Memory B cell (primary cell): ENCODE measurements at regions not wholly inside any gene's neighbourhood (a gene's known extent, or its start where the extent isn't known, plus 50 kb on each side); places are given as distances from the start of the nearest gene placed in this dataset.
"Not testable (repeated sequence)": the region's sequence is repeated elsewhere in the genome, so short reads cannot be mapped to it uniquely, and the experiment has no call there.

Source experiments
- ATAC-seq: fragments of 150-1000 bp; cut with Tn5 transposase; 2 replicates; pipeline ENCODE4 v1.10.0; 2021; ENCODE audit warnings: low read depth, mild to moderate bottlenecking, moderate library complexity
- DNase-seq, 2 donors: peaks; one replicate each; pipeline ENCODE4 v3.0.0; 2022; ENCODE audit warnings: low spot score in 2 of 2
- H3K27ac Mint-ChIP-seq: one replicate; pipeline ENCODE4 v1.8.0; 2022; ENCODE audit warnings: mild to moderate bottlenecking, moderate library complexity, mixed read lengths
- H3K27me3 Mint-ChIP-seq: one replicate; pipeline ENCODE4 v1.8.0; 2022; ENCODE audit warnings: mixed read lengths
- H3K36me3 Mint-ChIP-seq: one replicate; pipeline ENCODE4 v1.8.0; 2022; ENCODE audit warnings: mild to moderate bottlenecking, mixed read lengths
- H3K4me1 Mint-ChIP-seq: one replicate; pipeline ENCODE4 v1.8.0; 2022; ENCODE audit warnings: mixed read lengths
- H3K4me3 Mint-ChIP-seq: one replicate; pipeline ENCODE4 v1.8.0; 2022; ENCODE audit warnings: mild to moderate bottlenecking, moderate library complexity, mixed read lengths
- H3K9me3 Mint-ChIP-seq: one replicate; pipeline ENCODE4 v1.8.0; 2022; ENCODE audit warnings: mixed read lengths

DNA sequence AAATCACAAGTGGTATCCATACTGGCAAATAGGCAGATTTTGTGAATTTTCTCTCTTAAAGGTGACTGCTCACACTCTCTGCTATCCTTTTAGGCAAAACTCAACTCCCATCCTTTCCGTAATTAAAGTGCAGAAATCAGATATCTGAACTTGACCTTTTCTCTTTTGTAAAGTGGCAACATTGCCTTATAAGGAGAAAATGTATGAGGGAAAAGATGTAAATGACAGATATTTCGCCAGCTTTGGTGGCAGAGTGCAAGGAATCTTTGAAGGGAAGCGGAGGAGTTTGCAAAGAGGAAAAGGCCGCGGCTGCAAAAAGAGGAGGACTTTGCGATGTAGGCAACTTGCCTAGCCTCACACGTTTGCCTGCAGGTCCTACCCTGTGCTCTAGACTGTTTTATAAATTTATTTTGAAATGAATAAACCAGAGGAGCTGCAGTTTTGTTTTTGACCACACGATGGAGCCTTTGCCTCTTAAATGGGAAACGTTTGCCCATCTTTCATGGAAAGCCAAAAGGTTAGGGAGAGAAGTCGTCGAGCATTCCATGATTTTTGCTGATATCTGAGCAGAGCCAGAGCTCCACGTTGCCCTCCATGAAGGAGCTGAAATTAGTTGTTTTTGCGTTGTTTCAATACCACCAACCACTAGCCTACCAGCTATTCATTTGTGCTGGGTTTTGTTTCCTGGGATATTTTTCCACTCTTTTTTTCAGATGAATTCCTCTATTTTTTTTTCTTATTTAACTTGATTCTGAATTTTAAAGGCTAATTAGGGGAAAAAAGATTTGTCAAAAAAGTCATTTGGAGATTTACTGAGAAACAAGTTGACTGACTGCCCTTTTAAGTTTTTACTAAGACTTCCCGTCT, 242.3 kb downstream of the LMX1A start:
- ATAC-seq (no peak), DNase-seq (peak in 1 of 2 donors; percentile 15)
- H3K27ac Mint-ChIP-seq: no peak overlapping the region
- H3K4me1 Mint-ChIP-seq: no peaks in the 10 kb centered on the region
- H3K27me3 Mint-ChIP-seq: peaks cover 25% of the 10 kb centered on the region
- H3K4me3 Mint-ChIP-seq: no peak overlapping the region
- no peaks in the 10 kb centered on the region for H3K9me3 Mint-ChIP-seq
- no peaks in the 10 kb centered on the region for H3K36me3 Mint-ChIP-seq

DNA sequence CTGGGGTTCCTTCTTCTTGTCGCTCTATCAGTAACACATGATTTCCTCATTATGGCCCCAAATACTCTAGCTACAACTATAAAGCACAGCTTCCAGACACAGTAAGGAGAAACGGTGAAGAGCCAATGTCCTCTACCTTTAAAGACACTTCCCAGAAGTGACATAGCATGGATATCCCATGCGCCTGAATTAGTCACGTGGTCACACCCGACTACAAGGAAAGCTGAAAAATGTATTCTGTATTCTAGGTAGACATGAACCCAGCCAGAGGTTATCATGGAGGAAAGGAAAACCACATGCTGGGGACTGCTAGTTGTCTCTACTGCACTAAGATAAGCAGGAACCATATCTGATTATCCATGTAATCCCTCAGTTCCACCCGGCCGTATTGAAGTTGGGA, 244.3 kb downstream of the LMX1A start:
- H3K4me3 Mint-ChIP-seq: no peak overlapping the region

DNA sequence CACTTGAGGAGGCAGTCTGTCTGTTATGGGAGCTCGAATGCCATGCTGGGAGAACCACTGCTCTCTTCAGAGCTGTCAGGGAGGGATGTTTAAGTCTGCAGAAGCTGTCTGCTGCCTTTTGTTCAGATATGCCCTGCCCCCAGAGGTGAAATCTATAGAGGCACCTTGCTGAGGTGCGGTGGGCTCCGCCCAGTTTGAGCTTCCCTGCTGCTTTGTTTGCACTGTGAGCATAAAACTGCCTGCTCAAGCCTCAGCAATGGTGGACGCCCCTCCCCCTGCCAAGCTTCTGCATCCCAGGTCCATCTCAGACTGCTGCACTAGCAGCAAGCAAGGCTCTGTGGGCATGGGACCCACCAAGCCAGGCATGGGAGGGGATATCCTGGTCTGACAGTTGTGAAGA, 247.5 kb downstream of the LMX1A start:
- peaks cover 8% of the 10 kb centered on the region for H3K9me3 Mint-ChIP-seq
- H3K27ac Mint-ChIP-seq: no peak overlapping the region
- H3K4me1 Mint-ChIP-seq: no peaks in the 10 kb centered on the region
- DNase-seq: no peak
- no peak overlapping the region for H3K4me3 Mint-ChIP-seq
- no peaks in the 10 kb centered on the region for H3K36me3 Mint-ChIP-seq
- no peak for ATAC-seq
- H3K27me3 Mint-ChIP-seq: peaks cover 6% of the 10 kb centered on the region

More for the DNA sequence above, 244.3 kb downstream of the LMX1A start:
- DNase-seq (no peak), ATAC-seq (no peak)
- H3K4me1 Mint-ChIP-seq: no peaks in the 10 kb centered on the region
- H3K36me3 Mint-ChIP-seq: no peaks in the 10 kb centered on the region
- H3K27ac Mint-ChIP-seq: no peak overlapping the region
- H3K27me3 Mint-ChIP-seq: peaks cover 20% of the 10 kb centered on the region
- no peaks in the 10 kb centered on the region for H3K9me3 Mint-ChIP-seq

DNA sequence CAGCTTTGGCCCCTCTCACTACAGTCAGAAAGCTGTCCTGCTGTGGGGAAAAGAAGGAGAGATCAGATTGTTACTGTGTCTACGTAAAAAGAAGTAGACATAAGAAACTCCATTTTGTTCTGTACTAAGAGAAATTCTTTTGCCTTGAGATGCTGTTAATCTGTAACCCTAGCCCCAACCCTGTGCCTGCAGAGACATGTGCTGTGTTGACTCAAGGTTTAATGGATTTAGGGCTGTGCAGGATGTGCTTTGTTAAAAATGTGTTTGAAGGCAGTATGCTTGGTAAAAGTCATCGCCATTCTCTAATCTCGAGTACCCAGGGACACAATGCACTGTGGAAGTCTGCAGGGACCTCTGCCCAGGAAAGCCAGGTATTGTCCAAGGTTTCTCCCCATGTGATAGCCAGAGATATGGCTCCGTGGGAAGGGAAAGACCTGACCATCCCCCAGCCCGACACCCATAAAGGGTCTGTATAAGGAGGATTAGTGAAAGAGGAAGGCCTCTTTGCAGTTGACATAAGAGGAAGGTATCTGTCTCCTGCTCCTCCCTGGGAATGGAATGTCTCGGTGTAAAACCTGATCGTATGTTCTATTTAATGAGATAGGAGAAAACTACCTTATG, 263.9 kb downstream of the LMX1A start:
- not testable (repeated sequence) for ATAC-seq, H3K4me1 Mint-ChIP-seq, DNase-seq, H3K4me3 Mint-ChIP-seq, H3K36me3 Mint-ChIP-seq, H3K27ac Mint-ChIP-seq, H3K27me3 Mint-ChIP-seq
- peaks cover 16% of the 10 kb centered on the region for H3K9me3 Mint-ChIP-seq

DNA sequence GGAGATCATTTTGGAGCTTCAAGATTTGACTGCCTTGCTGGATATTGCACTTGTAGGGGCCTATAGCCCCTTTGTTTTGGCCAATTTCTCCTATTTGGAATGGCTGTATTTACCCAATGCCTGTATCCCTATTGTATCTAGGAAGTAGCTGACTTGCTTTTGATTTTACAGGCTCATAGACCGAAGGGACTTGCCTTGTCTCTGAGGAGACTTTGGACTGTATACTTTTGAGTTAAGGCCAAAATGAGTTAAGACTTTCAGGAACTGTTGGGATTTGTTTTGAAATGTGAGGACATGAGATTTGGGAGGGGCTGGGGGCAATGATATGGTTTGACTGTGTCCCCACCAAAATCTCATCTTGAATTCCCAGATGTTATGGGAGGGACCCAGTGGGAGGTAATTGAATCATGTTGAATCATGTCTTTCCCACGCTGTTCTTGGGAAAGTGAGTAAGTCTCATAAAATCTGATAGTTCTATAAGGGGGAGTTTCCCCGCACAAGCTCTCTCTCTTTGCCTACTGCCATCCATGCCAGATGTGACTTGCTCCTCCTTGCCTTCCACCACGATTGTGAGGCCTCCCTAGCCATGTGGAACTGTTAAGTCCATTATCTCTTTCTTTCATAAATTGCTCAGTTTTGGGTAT, 276.1 kb downstream of the LMX1A start:
- H3K27ac Mint-ChIP-seq: no peak overlapping the region
- no peaks in the 10 kb centered on the region for H3K4me1 Mint-ChIP-seq
- H3K9me3 Mint-ChIP-seq: peaks cover 2% of the 10 kb centered on the region
- H3K27me3 Mint-ChIP-seq: peaks cover 10% of the 10 kb centered on the region
- H3K4me3 Mint-ChIP-seq: no peak overlapping the region
- ATAC-seq (no peak), DNase-seq (no peak)
- no peaks in the 10 kb centered on the region for H3K36me3 Mint-ChIP-seq

DNA sequence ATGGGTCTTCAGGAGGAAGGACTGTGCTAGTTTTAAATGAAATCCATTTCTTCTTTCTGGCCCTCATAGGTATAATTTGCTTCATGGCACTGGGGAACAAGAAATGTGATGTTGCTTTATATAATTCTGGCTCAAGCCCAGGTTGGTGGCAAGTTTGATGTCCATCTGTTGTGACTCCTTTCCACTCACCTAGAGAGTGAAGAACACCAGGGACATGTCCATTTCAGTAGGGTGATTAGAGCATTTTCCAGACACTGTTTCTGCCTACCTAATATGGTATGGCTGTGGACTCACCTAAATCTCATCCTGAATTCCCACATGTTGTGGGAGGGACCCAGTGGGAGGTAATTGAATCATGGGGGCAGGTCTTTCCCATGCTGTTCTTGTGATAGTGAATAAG, 278.1 kb downstream of the LMX1A start:
- peaks cover 2% of the 10 kb centered on the region for H3K9me3 Mint-ChIP-seq
- no peak for DNase-seq
- H3K4me3 Mint-ChIP-seq: no peak overlapping the region
- no peak overlapping the region for H3K27ac Mint-ChIP-seq
- H3K36me3 Mint-ChIP-seq: no peaks in the 10 kb centered on the region
- H3K27me3 Mint-ChIP-seq: peaks cover 10% of the 10 kb centered on the region
- ATAC-seq: no peak
- no peaks in the 10 kb centered on the region for H3K4me1 Mint-ChIP-seq

DNA sequence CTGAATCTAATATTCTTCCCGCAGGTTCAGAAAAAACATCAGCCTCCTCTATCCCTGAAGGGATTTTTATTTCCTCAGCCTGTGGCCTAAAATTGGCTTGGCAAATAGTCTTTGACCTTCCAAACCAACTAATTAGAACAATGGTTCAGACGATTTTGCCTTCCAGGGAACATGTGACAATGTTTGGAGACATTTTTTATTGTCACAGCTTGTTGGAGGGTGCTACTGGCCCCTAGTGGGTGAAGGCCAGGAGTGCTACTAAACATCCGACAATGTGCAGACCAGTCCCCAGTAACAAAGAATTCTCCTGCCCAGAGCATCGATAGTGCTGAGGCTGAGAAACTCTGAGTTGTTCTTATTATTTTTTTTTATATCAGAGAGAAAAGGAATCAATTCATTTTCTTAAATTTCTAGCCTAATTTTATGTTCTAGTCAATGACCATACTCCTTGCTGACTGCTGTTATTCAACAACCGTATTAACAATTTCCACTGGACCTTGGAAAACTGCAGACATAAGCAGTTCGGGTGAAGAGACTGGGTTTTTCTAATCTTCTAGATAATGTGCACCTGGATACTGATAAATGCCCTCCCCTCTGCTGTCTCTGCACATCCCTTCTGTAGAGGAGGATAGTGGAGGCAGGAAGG, 280.7 kb downstream of the LMX1A start:
- ATAC-seq (no peak), DNase-seq (no peak)
- H3K27ac Mint-ChIP-seq: no peak overlapping the region
- H3K4me1 Mint-ChIP-seq: no peaks in the 10 kb centered on the region
- H3K36me3 Mint-ChIP-seq: no peaks in the 10 kb centered on the region
- no peak overlapping the region for H3K4me3 Mint-ChIP-seq
- H3K27me3 Mint-ChIP-seq: peaks cover 8% of the 10 kb centered on the region
- no peaks in the 10 kb centered on the region for H3K9me3 Mint-ChIP-seq

DNA sequence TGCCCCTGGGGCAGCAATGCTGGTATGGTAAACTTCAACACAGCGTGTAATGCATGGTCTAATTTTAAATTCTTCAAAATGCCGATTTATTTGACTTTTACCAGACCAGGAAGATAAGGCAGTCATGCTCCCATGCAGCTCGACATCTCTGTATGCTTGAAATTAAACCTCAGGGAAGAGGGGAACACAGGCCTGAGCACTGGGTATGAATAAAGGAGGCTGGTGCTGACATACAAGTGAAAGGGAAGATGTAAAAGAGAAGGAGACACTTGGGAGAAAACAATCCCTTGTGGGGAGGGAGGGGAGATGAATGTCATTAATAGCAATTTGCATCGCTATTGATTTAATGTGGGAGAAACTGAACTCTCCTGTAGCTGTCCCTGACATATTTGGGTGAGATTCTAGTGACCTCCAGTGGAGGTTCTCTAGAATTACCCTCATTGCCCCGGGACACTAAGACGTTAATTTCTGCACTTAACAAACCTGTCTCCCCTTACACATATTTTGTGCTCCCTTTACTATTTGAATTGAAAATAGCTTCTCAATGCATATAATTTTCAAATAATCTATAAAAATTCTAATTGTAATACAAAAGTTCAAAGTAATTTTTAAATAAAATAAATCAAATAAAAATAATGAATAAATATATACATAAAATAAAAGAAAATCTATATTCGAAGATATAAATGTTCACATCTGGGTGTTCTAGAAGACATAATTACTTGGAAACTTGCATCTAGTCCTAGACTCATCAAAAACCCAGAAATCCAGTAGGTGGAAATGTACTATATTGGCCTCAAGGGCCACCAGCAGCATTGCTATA, 283.1 kb downstream of the LMX1A start:
- no peak for ATAC-seq
- no peaks in the 10 kb centered on the region for H3K36me3 Mint-ChIP-seq

DNA sequence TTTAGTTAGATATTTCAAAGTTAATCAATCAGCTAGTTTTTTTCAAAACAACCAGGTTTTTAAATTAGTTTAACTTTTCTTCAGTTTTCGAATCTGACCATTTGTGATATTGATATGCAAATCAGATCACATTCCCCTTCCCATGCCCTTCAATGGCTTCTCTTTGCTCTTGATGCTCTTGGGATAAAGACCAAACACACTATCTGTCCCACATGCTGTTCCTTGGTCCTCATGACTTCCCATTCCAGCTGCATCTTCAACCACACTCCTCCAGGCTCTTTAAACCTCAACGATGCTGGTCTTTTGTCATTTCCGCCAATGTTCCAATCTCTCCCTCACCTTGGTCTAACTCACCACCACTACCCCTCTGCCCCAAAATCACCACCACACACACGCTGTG, 285.8 kb downstream of the LMX1A start:
- Mint-ChIP-seq H3K27ac (no peak overlapping the region), H3K4me1 (no peaks in the 10 kb centered on the region), H3K27me3 (peaks cover 3% of the 10 kb centered on the region), H3K4me3 (no peak overlapping the region), H3K36me3 (no peaks in the 10 kb centered on the region), H3K9me3 (no peaks in the 10 kb centered on the region)
- ATAC-seq (no peak), DNase-seq (no peak)

More for the DNA sequence above, 283.1 kb downstream of the LMX1A start:
- Mint-ChIP-seq H3K9me3 (no peaks in the 10 kb centered on the region), H3K27ac (no peak overlapping the region), H3K27me3 (peaks cover 5% of the 10 kb centered on the region), H3K4me3 (no peak overlapping the region), H3K4me1 (no peaks in the 10 kb centered on the region)
- no peak for DNase-seq

DNA sequence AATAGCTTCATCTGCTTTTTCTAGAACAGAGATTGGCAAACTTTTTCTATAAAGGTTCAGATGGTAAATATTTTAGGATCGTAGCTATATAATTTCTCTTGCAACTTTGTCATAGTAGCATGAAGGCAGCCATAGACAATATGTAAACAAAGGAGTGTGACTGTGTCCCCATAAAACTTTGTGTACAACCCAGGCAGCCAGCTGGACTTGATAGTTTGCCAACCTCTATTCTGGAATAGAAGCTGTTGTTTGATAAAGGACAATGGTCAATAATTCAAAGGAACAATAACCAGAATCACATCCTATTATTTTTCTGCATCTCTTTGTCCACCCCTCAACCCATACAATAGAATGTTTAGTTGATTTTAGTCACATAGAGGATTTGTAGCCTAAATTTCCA, 286.7 kb downstream of the LMX1A start:
- no peak for ATAC-seq
- no peak overlapping the region for H3K4me3 Mint-ChIP-seq
- H3K4me1 Mint-ChIP-seq: no peaks in the 10 kb centered on the region

DNA sequence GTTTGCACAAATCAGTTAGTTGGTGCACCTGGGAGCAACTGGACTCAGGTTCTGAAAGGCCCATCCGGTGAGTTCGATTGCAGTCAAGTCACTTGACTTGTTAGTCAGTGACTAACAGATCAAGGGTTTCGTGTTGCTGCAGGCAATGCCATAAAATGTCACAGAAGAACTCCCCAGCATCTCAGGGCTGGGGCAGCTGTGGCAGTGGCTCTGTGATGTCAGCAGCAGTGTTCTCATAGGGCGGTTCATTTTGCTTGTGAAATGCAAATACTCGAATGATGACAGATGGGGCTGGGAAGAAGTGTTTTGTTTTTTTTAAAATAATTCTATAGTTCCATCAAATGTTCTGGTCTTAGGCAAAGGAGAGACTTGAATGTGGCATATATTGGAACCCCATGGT, 287.8 kb downstream of the LMX1A start:
- ATAC-seq (no peak), DNase-seq (no peak)
- H3K9me3 Mint-ChIP-seq: no peaks in the 10 kb centered on the region
- no peaks in the 10 kb centered on the region for H3K36me3 Mint-ChIP-seq
- H3K27me3 Mint-ChIP-seq: peaks cover 5% of the 10 kb centered on the region
- no peak overlapping the region for H3K4me3 Mint-ChIP-seq
- H3K27ac Mint-ChIP-seq: no peak overlapping the region
- H3K4me1 Mint-ChIP-seq: no peaks in the 10 kb centered on the region

More for the DNA sequence above, 286.7 kb downstream of the LMX1A start:
- H3K27me3 Mint-ChIP-seq: peaks cover 5% of the 10 kb centered on the region
- H3K9me3 Mint-ChIP-seq: no peaks in the 10 kb centered on the region
- H3K27ac Mint-ChIP-seq: no peak overlapping the region
- DNase-seq: no peak
- H3K36me3 Mint-ChIP-seq: no peaks in the 10 kb centered on the region

DNA sequence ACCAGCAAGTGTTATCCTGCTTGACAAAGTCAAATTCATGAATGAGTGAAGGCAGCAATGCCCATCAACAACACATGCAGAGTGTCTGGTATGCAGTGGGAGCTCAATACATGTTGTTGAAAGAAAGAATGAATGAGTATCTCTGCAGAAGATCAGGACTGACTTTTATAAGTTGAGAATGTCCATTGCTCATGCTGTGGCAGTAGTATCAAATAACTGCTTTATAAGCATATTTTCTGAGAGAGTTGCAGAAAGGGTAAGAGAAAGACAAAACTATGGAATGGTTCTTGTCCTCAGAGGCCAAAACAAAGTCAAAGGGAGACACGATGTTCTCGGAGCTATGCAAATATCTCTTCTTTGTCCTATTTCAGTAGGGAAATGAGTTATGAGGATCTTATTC, 288.7 kb downstream of the LMX1A start:
- Mint-ChIP-seq H3K4me1 (no peaks in the 10 kb centered on the region), H3K27ac (no peak overlapping the region), H3K9me3 (no peaks in the 10 kb centered on the region), H3K4me3 (no peak overlapping the region), H3K27me3 (peaks cover 5% of the 10 kb centered on the region), H3K36me3 (no peaks in the 10 kb centered on the region)
- DNase-seq (no peak), ATAC-seq (no peak)

DNA sequence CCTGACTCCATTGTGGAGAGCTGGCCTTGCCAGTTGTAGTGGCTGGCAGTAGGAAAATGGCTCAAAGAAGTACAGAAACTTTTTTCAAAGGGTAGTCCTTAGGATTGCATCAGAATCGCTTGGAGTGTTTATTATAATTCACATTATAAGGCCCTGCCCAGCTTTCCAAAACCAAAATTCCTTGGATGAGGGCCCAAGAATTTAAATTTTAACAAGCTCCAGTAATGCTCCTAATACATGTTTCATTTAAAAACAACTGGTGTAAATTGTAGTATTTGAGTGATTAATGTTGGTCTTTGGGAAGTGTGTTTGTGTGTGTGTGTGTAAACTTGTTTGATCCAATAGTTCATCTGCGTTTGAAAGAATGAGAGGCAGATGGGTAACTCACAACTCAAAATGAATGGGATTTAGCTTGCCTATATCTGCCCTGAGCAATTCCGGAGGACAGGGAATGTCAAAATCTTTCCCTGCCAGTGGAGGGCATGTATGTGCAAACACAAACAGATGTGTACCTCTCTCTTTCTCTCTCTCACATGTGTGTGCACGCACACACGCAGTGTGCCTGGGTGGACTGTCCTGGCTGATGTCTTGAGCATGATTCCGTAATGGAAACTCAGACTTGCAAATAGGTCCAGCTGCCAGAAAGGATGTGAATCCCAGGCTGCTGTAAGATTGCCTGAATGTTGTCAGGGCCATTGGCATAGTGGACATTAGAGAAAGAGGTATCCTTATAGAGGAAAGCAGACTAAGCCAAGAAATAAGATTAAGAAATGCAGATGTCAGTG, 293.1 kb downstream of the LMX1A start:
- DNase-seq (no peak), ATAC-seq (no peak)
- no peak overlapping the region for H3K4me3 Mint-ChIP-seq
- no peak overlapping the region for H3K27ac Mint-ChIP-seq
- H3K4me1 Mint-ChIP-seq: no peaks in the 10 kb centered on the region
- peaks cover 4% of the 10 kb centered on the region for H3K27me3 Mint-ChIP-seq
- H3K9me3 Mint-ChIP-seq: no peaks in the 10 kb centered on the region
- no peaks in the 10 kb centered on the region for H3K36me3 Mint-ChIP-seq
